Activated naive CD8-positive, alpha-beta T cell treated with anti-CD3 and anti-CD28 coated beads for 36 hours (primary cell): ENCODE measurements at regions not wholly inside any gene's neighbourhood (a gene's known extent, or its start where the extent isn't known, plus 50 kb on each side); places are given as distances from the start of the nearest gene placed in this dataset.

Experiments used
- DNase-seq: peaks from one replicate; pipeline ENCODE4 v3.0.0; 2021
- H3K27ac Mint-ChIP-seq: one replicate; pipeline ENCODE4 v1.8.0; 2022; ENCODE audit warnings: mild to moderate bottlenecking, moderate library complexity, mixed read lengths
- H3K27me3 Mint-ChIP-seq: one replicate; pipeline ENCODE4 v1.8.0; 2022; ENCODE audit warnings: mild to moderate bottlenecking, mixed read lengths
- H3K36me3 Mint-ChIP-seq: one replicate; pipeline ENCODE4 v1.8.0; 2021; ENCODE audit warnings: mild to moderate bottlenecking, mixed read lengths
- H3K4me1 Mint-ChIP-seq: one replicate; pipeline ENCODE4 v1.8.0; 2021; ENCODE audit warnings: mixed read lengths
- H3K4me3 Mint-ChIP-seq: one replicate; pipeline ENCODE4 v1.8.0; 2022; ENCODE audit warnings: mild to moderate bottlenecking, moderate library complexity, mixed read lengths
- H3K9me3 Mint-ChIP-seq: one replicate; pipeline ENCODE4 v1.8.0; 2022; ENCODE audit warnings: mixed read lengths

- DNase-seq, result no peak
- Mint-ChIP-seq H3K9me3 (no peaks in the 10 kb centered on the region), H3K36me3 (no peaks in the 10 kb centered on the region), H3K4me3 (no peak overlapping the region), H3K27ac (no peak overlapping the region), H3K27me3 (peaks cover 10% of the 10 kb centered on the region), H3K4me1 (no peaks in the 10 kb centered on the region)
These were observed 243.2 kb downstream of the OGFRL1 start for GRCh38 chr6:71531841-71532240.

DNA sequence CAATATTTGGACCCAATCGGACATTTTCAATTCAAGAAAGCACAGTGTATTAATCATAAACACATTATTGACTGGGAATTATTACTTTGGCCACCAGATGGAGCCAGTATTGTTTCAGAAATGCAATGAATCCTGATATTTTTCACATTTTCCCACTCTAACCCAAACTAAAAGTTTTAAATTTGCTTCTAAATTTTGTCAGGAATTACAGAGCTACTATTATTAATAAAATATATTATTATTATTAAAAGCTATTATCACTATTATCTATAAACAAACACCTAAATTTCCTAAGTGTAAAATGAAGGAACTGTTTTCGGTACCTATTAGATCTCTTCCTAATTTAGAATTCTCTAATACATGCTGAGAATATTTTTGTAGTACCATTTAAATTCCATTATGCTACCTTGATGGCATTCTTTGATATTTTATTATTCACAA, 245.3 kb downstream of the OGFRL1 start:
- no peak for DNase-seq
- H3K4me1 Mint-ChIP-seq, result no peaks in the 10 kb centered on the region
- H3K9me3 Mint-ChIP-seq, result no peaks in the 10 kb centered on the region
- no peak overlapping the region for H3K27ac Mint-ChIP-seq
- peaks cover 5% of the 10 kb centered on the region for H3K27me3 Mint-ChIP-seq
- no peak overlapping the region for H3K4me3 Mint-ChIP-seq
- H3K36me3 Mint-ChIP-seq, result no peaks in the 10 kb centered on the region

GRCh38 chr6:71534921-71535320, 246.3 kb downstream of the OGFRL1 start:
- DNase-seq, result no peak
- Mint-ChIP-seq H3K36me3 (no peaks in the 10 kb centered on the region), H3K27ac (no peak overlapping the region), H3K4me3 (no peak overlapping the region), H3K4me1 (no peaks in the 10 kb centered on the region), H3K9me3 (no peaks in the 10 kb centered on the region), H3K27me3 (peaks cover 5% of the 10 kb centered on the region)

- no peak for DNase-seq
- no peak overlapping the region for H3K27ac Mint-ChIP-seq
- H3K4me3 Mint-ChIP-seq, result no peak overlapping the region
- no peaks in the 10 kb centered on the region for H3K36me3 Mint-ChIP-seq
- H3K27me3 Mint-ChIP-seq, result peaks cover 5% of the 10 kb centered on the region
- H3K4me1 Mint-ChIP-seq, result no peaks in the 10 kb centered on the region
- no peaks in the 10 kb centered on the region for H3K9me3 Mint-ChIP-seq
These were observed 249.1 kb downstream of the OGFRL1 start for GRCh38 chr6:71537717-71538116.

- no peak for DNase-seq
- no peaks in the 10 kb centered on the region for H3K4me1 Mint-ChIP-seq
- H3K9me3 Mint-ChIP-seq, result no peaks in the 10 kb centered on the region
- no peaks in the 10 kb centered on the region for H3K27me3 Mint-ChIP-seq
- H3K4me3 Mint-ChIP-seq, result no peak overlapping the region
- no peak overlapping the region for H3K27ac Mint-ChIP-seq
- H3K36me3 Mint-ChIP-seq, result no peaks in the 10 kb centered on the region
These were observed 255.4 kb downstream of the OGFRL1 start for GRCh38 chr6:71544028-71544427.

GRCh38 chr6:71544906-71545305, 256.3 kb downstream of the OGFRL1 start:
- Mint-ChIP-seq H3K27ac (no peak overlapping the region), H3K9me3 (no peaks in the 10 kb centered on the region)

DNA sequence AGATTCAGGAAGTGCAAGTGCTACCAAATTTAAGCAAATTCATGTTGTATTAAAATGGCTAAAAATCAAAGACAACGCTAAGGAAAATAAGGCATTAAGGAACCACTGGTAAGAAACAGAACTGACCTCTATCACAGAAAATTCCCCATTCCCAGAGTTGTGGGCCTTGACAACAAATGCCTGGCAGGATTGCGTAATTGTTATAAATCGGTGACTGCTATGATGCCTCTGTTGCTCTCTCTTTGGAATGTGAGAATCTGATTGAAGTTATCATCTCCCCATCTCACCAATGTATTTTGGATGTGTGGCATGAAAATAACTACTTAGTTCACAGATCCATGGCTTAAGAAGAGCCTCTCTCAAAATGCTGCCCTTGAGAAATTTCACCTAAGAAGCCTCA, 257.3 kb downstream of the OGFRL1 start:
- no peak for DNase-seq
- H3K4me1 Mint-ChIP-seq, result no peaks in the 10 kb centered on the region
- no peak overlapping the region for H3K27ac Mint-ChIP-seq
- no peaks in the 10 kb centered on the region for H3K36me3 Mint-ChIP-seq
- no peaks in the 10 kb centered on the region for H3K27me3 Mint-ChIP-seq
- H3K4me3 Mint-ChIP-seq, result no peak overlapping the region
- no peaks in the 10 kb centered on the region for H3K9me3 Mint-ChIP-seq

More at GRCh38 chr6:71544906-71545305, 256.3 kb downstream of the OGFRL1 start:
- Mint-ChIP-seq H3K4me1 (no peaks in the 10 kb centered on the region), H3K27me3 (no peaks in the 10 kb centered on the region), H3K36me3 (no peaks in the 10 kb centered on the region), H3K4me3 (no peak overlapping the region)
- no peak for DNase-seq

GRCh38 chr6:71551798-71552197, 263.2 kb downstream of the OGFRL1 start:
- no peak for DNase-seq
- Mint-ChIP-seq H3K36me3 (peaks cover 2% of the 10 kb centered on the region), H3K4me1 (no peaks in the 10 kb centered on the region), H3K4me3 (no peak overlapping the region), H3K27ac (no peak overlapping the region), H3K9me3 (peaks cover 11% of the 10 kb centered on the region), H3K27me3 (peaks cover 12% of the 10 kb centered on the region)

DNA sequence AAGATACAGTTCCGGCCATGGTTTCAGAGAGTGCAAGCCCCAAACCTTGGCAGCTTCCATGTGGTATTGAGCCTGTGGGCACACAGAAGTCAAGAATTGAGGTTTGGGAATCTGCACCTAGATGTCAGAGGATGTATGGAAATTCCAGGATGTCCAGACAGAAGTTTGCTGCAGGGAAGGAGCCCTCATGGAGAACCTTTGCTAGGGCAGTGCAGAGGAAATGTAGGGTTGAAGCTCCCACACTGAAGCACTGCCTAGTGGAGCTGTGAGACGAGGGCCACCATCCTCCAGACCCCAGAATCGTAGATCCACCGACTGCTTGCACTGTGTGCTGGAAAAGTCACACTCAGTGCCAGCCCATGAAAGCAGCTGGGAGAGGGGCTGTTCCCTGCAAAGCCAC, 267.5 kb downstream of the OGFRL1 start:
- peaks cover 2% of the 10 kb centered on the region for H3K36me3 Mint-ChIP-seq
- no peak overlapping the region for H3K4me3 Mint-ChIP-seq
- H3K9me3 Mint-ChIP-seq, result peaks cover 31% of the 10 kb centered on the region
- H3K4me1 Mint-ChIP-seq, result no peaks in the 10 kb centered on the region
- peaks cover 12% of the 10 kb centered on the region for H3K27me3 Mint-ChIP-seq
- DNase-seq, result no peak
- no peak overlapping the region for H3K27ac Mint-ChIP-seq

- Mint-ChIP-seq H3K4me1 (no peaks in the 10 kb centered on the region), H3K4me3 (no peak overlapping the region), H3K27ac (no peak overlapping the region), H3K36me3 (peaks cover 2% of the 10 kb centered on the region), H3K27me3 (peaks cover 7% of the 10 kb centered on the region), H3K9me3 (peaks cover 27% of the 10 kb centered on the region)
- DNase-seq, result no peak
These were observed 270.4 kb downstream of the OGFRL1 start for GRCh38 chr6:71558974-71559373.

DNA sequence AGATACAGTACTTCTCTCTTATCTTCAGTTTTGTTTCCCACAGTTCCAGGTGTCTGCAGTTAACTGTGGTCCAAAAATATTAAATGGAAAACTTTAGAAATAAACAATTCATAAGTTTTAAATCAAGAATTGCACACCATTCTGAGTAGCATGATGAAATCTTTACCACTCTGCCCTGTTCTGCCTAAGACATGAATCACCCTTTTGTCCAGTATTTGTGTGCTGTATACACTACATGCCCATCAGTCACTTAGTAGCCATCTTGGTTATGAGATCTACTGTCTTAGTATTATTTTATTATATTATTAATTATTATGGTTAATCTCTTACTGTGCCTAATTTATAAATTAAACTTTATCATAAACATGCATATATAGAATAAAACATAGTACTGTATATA, 279.0 kb downstream of the OGFRL1 start:
- no peak for DNase-seq
- Mint-ChIP-seq H3K4me3 (no peak overlapping the region), H3K4me1 (no peaks in the 10 kb centered on the region), H3K9me3 (no peaks in the 10 kb centered on the region), H3K27ac (no peak overlapping the region), H3K27me3 (no peaks in the 10 kb centered on the region), H3K36me3 (no peaks in the 10 kb centered on the region)

DNA sequence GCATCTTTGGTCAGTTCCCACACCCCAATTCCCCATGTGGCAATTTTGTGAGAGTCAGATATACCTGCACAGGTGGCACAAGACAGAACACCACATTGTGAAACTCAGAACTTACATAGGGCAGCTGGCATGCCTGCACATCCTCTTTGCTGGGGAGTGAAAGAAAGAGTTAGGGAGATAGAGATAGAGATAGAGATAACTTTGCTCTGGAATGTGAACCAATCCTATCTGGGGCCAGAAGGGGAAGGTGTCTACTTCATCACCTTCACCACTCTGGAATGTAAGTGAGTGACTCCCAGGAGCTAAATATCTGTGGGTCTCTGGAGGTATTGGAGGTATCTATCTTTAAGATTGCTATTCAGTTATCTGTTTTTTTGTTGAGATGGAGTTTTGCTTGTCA, 289.2 kb downstream of the OGFRL1 start:
- no peaks in the 10 kb centered on the region for H3K4me1 Mint-ChIP-seq
- H3K36me3 Mint-ChIP-seq, result no peaks in the 10 kb centered on the region
- no peaks in the 10 kb centered on the region for H3K9me3 Mint-ChIP-seq

GRCh38 chr6:71579902-71580301, 291.3 kb downstream of the OGFRL1 start:
- Mint-ChIP-seq H3K27ac (no peak overlapping the region), H3K36me3 (no peaks in the 10 kb centered on the region), H3K4me3 (no peak overlapping the region), H3K9me3 (no peaks in the 10 kb centered on the region), H3K27me3 (no peaks in the 10 kb centered on the region), H3K4me1 (no peaks in the 10 kb centered on the region)
- no peak for DNase-seq

More for the DNA sequence above, 289.2 kb downstream of the OGFRL1 start:
- Mint-ChIP-seq H3K4me3 (no peak overlapping the region), H3K27me3 (no peaks in the 10 kb centered on the region), H3K27ac (no peak overlapping the region)
- DNase-seq, result no peak

DNA sequence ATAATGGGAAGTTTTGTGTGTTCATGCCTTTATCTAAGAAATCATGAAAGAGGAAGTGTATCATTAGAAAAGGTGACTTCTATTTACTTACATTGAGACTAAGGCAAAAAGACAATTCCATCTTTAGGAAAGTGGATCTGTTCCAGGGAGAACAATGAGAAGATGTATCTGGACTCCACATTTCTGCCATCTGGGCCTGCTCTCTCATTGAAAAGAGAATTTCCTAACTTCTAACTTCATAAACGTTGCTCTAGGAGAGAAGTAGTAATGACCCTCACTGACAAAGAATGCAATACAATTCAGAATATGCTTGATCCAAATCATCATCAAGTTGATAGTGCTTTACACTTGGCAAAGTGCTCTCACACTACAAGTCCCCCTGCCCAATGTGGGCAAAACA, 294.2 kb downstream of the OGFRL1 start:
- no peaks in the 10 kb centered on the region for H3K4me1 Mint-ChIP-seq
- H3K9me3 Mint-ChIP-seq, result peaks cover 2% of the 10 kb centered on the region
- H3K27ac Mint-ChIP-seq, result no peak overlapping the region
- H3K4me3 Mint-ChIP-seq, result no peak overlapping the region
- H3K27me3 Mint-ChIP-seq, result no peaks in the 10 kb centered on the region
- no peaks in the 10 kb centered on the region for H3K36me3 Mint-ChIP-seq
- no peak for DNase-seq

DNA sequence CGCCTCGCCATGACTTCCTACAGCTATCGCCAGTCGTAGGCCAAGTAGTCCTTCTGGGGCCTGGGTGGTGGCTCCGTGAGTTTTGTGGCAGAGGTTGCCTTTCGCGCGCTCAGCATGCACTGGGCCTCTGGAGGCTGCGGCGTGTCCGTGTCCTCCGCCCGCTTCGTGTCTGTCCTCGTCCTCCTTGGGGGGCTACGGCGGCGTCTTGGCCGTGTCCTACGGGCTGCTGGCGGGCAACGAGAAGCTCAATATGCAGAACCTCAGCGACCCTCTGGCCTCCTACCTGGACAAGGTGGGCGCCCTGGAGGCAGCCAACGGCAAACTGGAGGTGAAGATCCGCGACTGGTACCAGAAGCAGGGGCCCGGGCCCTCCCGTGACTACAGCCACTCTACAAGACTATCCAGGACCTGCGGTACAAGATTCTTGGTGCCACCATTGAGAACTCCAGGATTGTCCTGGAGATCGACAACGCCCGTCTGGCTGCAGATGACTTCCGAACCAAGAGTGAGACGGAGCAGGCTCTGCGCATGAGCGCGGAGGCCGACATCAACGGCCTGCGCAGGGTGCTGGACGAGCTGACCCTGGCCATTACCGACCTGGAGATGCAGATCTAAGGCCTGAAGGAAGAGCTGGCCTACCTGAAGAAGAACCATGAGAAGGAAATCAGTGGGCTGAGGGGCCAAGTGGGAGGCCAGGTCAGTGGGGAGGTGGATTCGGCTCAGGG, 296.3 kb downstream of the OGFRL1 start:
- Mint-ChIP-seq H3K4me1 (no peaks in the 10 kb centered on the region), H3K27ac (no peak overlapping the region), H3K36me3 (no peaks in the 10 kb centered on the region), H3K4me3 (no peak overlapping the region), H3K9me3 (peaks cover 2% of the 10 kb centered on the region), H3K27me3 (peaks cover 6% of the 10 kb centered on the region)
- DNase-seq, result no peak

DNA sequence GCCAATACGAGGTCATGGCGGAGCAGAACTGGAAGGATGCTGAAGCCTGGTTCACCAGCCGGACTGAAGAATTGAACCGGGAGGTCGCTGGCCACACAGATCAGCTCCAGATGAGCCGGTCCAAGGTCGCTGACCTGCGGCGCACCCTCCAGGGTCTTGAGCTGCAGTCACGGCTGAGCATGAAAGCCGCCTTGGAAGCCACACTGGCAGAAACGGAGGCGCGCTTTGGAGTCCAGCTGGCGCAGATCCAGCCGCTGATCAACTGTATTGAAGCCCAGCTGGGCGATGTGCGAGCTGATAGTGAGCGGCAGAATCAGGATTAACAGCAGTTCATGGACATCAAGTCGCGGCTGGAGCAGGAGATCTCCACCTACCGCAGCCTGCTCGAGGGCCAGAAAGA, 296.9 kb downstream of the OGFRL1 start:
- Mint-ChIP-seq H3K27me3 (peaks cover 6% of the 10 kb centered on the region), H3K4me3 (no peak overlapping the region), H3K36me3 (no peaks in the 10 kb centered on the region), H3K4me1 (no peaks in the 10 kb centered on the region), H3K27ac (no peak overlapping the region), H3K9me3 (peaks cover 2% of the 10 kb centered on the region)
- no peak for DNase-seq
